ENCODE measurements at regions not wholly inside any gene's neighbourhood (a gene's known extent, or its start where the extent isn't known, plus 50 kb on each side); places are given as distances from the start of the nearest gene placed in this dataset.

DNA sequence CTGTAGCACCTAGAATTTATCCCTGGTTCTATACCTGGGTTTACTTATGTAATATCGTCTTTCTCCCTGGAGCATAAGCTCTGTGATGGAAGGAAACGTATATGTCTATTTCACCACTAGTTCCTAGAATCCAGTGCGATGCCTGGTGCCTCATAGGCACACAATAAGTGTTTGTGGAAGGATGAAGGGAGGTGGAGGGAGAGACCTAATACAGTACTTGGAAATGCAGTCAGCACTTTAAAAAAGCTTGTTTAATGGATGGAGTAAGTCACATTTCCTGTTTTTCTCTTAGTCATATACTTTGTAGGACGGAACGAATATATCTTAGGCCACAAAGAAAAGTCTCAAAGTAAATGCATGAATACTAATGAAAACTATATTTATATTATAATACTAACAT, 186.5 kb upstream of the HMGA2 start:
- TF ChIP-seq, protein P1, sequence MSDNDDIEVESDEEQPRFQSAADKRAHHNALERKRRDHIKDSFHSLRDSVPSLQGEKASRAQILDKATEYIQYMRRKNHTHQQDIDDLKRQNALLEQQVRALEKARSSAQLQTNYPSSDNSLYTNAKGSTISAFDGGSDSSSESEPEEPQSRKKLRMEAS (IDR thresholded peaks at IDR 0.05; ENCODE audit: low read depth, low read length), result no peak
- TF ChIP-seq MYC (IDR thresholded peaks at IDR 0.05; ENCODE audit: low read depth, low read length), result no peak
- no peak overlapping the region for H3K4me3 ChIP-seq (ENCODE audit: low read depth, low read length)
- no peak for DNase-seq (ENCODE audit: low read depth)

DNA sequence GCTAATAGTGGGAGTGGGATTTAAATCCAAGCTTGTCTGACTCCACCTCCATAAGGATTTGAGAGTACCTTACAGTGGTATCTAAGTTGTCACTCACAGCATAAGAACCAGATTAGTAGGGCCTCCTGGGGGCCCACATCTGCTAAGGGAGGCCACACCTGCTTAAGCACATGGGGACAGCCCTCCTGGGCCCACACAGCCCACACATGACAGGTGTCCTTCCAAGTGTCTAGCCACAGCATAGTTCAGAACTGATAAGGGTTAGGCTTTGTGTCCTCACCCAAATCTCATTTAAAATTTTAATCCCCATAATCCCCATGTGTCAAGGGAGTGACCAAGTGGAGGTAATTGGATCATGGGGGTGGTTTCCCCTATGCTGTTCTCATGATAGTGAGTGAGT, 186.0 kb upstream of the HMGA2 start:
- TF ChIP-seq, protein P2, sequence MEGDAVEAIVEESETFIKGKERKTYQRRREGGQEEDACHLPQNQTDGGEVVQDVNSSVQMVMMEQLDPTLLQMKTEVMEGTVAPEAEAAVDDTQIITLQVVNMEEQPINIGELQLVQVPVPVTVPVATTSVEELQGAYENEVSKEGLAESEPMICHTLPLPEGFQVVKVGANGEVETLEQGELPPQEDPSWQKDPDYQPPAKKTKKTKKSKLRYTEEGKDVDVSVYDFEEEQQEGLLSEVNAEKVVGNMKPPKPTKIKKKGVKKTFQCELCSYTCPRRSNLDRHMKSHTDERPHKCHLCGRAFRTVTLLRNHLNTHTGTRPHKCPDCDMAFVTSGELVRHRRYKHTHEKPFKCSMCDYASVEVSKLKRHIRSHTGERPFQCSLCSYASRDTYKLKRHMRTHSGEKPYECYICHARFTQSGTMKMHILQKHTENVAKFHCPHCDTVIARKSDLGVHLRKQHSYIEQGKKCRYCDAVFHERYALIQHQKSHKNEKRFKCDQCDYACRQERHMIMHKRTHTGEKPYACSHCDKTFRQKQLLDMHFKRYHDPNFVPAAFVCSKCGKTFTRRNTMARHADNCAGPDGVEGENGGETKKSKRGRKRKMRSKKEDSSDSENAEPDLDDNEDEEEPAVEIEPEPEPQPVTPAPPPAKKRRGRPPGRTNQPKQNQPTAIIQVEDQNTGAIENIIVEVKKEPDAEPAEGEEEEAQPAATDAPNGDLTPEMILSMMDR (IDR thresholded peaks at IDR 0.05; ENCODE audit: low read depth, low read length), result no peak
- no peak for TF ChIP-seq MYC (IDR thresholded peaks at IDR 0.05; ENCODE audit: low read depth, low read length)
- TF ChIP-seq, protein P1 (IDR thresholded peaks at IDR 0.05; ENCODE audit: low read depth, low read length), result no peak
- no peak for TF ChIP-seq POLR2A (IDR thresholded peaks at IDR 0.05; ENCODE audit: extremely low read depth, insufficient read length)
- DNase-seq (ENCODE audit: low read depth), result no peak
- H3K4me3 ChIP-seq (ENCODE audit: low read depth, low read length), result no peak overlapping the region

DNA sequence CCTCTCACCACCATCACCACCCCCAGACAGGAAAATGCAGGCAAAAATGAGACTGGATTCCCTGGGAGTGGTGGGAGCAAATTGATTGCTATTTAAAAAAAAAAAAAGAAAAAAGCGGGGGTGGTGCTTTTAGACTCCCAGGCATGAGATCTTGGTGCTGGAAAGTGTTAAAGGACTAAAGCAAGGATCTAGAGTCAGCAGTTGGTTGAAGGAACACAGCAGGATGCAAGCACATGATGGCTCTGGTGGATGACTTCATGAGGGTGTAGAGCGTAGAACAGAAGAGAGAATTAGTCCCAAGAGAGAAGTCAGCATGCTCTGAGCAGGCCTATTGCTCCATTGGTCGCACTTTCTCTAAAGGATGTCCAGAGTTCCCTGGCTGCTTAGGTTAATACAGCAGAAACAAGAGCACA, 183.8 kb upstream of the HMGA2 start:
- DNase-seq (ENCODE audit: low read depth), result peak; percentile 23
- no peak overlapping the region for H3K4me3 ChIP-seq (ENCODE audit: low read depth, low read length)
- TF ChIP-seq, protein P1 (IDR thresholded peaks at IDR 0.05; ENCODE audit: low read depth, low read length), result no peak
- TF ChIP-seq MYC (IDR thresholded peaks at IDR 0.05; ENCODE audit: low read depth, low read length), result no peak
- no peak for TF ChIP-seq POLR2A (IDR thresholded peaks at IDR 0.05; ENCODE audit: extremely low read depth, insufficient read length)
- TF ChIP-seq, protein P2 (IDR thresholded peaks at IDR 0.05; ENCODE audit: low read depth, low read length), result no peak

DNA sequence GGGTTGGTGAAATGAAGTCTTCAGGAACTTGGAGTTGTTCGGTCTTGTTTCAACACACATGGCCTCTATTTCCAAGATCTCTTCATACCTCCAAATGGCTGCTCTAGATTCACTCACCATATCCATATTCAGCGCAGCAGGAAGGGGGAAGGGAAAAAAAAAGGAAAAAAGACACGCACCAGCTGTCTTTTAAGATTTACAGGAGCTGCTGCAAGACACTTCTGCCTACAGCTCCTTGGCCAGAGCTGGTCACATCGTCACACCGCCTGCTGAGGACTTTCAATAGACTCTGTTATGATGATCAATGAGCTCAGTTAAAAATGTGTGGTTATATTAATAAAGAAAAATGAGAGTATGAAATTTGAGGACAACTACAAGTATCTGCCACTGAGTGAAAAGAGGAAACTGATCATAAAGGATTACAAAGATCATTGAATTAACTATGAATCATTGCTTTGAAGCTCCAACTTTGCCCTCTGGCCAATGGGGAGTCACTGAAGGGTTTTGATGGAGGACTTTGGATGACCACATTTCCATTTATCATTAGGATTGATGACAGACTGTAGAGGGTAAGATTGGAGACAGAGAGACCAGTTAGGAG, 182.1 kb upstream of the HMGA2 start:
- no peak for DNase-seq (ENCODE audit: low read depth)
- no peak overlapping the region for H3K4me3 ChIP-seq (ENCODE audit: low read depth, low read length)
- no peak for TF ChIP-seq MYC (IDR thresholded peaks at IDR 0.05; ENCODE audit: low read depth, low read length)
- TF ChIP-seq POLR2A (IDR thresholded peaks at IDR 0.05; ENCODE audit: extremely low read depth, insufficient read length), result no peak
- TF ChIP-seq, protein P2 (IDR thresholded peaks at IDR 0.05; ENCODE audit: low read depth, low read length), result no peak
- TF ChIP-seq, protein P1 (IDR thresholded peaks at IDR 0.05; ENCODE audit: low read depth, low read length), result no peak

DNA sequence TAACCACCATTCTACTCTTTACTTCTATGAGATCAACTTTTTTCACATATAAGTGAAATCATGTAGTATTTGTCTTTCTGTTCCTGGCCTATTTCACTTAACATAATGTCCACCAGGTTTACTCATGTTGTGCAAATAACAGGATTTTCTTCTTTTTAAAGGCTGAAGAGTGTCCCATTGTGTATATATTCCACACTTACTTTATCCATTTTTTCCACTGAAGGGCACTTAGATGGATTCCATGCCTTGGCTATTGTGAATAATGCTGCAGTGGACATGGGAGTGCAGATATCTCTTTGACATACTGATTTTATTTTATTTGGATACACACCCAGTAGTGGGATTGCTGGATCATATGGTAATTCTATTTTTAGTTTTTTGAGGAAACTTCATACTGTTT, 181.1 kb upstream of the HMGA2 start:
- DNase-seq (ENCODE audit: low read depth), result no peak
- H3K4me3 ChIP-seq (ENCODE audit: low read depth, low read length), result no peak overlapping the region
- TF ChIP-seq, protein P2 (IDR thresholded peaks at IDR 0.05; ENCODE audit: low read depth, low read length), result no peak
- TF ChIP-seq MYC (IDR thresholded peaks at IDR 0.05; ENCODE audit: low read depth, low read length), result no peak
- TF ChIP-seq, protein P1 (IDR thresholded peaks at IDR 0.05; ENCODE audit: low read depth, low read length), result no peak
- TF ChIP-seq POLR2A (IDR thresholded peaks at IDR 0.05; ENCODE audit: extremely low read depth, insufficient read length), result no peak

DNA sequence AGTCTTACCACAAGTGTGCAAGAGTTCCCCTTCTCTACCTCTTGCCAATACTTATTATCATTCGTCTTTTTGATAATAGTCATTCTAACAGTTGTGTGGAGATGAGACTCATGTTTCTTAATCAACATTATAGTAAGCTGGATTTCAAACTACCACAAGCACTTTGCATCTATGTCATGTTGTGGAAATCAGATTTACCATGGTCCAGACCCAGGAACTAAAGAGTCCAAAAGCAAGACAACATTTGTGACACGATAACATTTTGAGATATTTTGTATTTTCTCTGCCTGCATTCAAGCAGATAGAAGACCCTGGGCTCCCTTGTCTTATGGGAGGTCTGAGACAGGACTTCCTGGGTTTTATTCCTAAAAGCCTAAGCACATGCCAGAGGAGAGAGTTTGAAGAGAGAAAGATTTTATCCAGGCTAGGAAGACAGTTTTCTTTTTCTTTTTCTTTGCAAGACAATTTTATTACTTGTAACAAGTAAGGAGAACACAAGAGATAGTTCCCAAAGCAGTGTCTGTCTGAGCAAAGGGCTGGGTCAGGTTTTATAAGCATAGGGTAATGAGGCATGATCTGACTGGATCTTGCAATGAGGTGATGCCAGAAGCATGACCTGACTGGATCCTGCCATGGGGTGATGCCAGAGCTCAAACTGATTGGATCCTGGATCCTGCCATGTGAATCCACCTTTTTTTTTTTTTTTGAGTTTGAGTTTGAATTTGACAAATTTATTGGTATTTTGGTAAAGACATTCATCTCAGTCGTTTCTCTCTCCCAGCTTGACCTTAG, 180.5 kb upstream of the HMGA2 start:
- no peak for DNase-seq (ENCODE audit: low read depth)
- no peak for TF ChIP-seq MYC (IDR thresholded peaks at IDR 0.05; ENCODE audit: low read depth, low read length)
- TF ChIP-seq, protein P1 (IDR thresholded peaks at IDR 0.05; ENCODE audit: low read depth, low read length), result no peak
- TF ChIP-seq POLR2A (IDR thresholded peaks at IDR 0.05; ENCODE audit: extremely low read depth, insufficient read length), result no peak
- TF ChIP-seq, protein P2 (IDR thresholded peaks at IDR 0.05; ENCODE audit: low read depth, low read length), result no peak
- no peak overlapping the region for H3K4me3 ChIP-seq (ENCODE audit: low read depth, low read length)
